SK-N-SH treated with all-trans-retinoic acid at 6 μM for 48 hours (cell line): ENCODE measurements at regions not wholly inside any gene's neighbourhood (a gene's known extent, or its start where the extent isn't known, plus 50 kb on each side); places are given as distances from the start of the nearest gene placed in this dataset.

Experiments
- ATAC-seq: fragments of 200-7000 bp; cut with Tn5 transposase; 3 replicates; pipeline ENCODE4 v1.9.1; 2020; ENCODE audit warnings: mild to moderate bottlenecking, moderate library complexity
- ARNTL ChIP-seq: fragments of 450-650 bp; formaldehyde crosslinking; IDR thresholded peaks from 2 replicates; pipeline ENCODE4 v1.5.0; 2020; ENCODE audit warnings: low read depth, mild to moderate bottlenecking, moderate library complexity, borderline replicate concordance
- BACH2 ChIP-seq: fragments of 250-450 bp; sonication (Bioruptor Pico); IDR thresholded peaks from 2 replicates; pipeline ENCODE4 v1.9.0; 2021; ENCODE audit warnings: mild to moderate bottlenecking, borderline replicate concordance
- CREB5 ChIP-seq: fragments of 250-450 bp; sonication (Bioruptor Pico); IDR thresholded peaks from 2 replicates; pipeline ENCODE4 v1.5.1; 2020; ENCODE audit warnings: low read depth, mild to moderate bottlenecking, moderate library complexity
- CSDC2 ChIP-seq: fragments of 250-450 bp; sonication (Bioruptor Pico); IDR thresholded peaks from 2 replicates; pipeline ENCODE4 v1.5.0; 2020; ENCODE audit warnings: mild to moderate bottlenecking, moderate library complexity
- CSRNP3 ChIP-seq: fragments of 250-450 bp; sonication (Bioruptor Pico); IDR thresholded peaks from 2 replicates; pipeline ENCODE4 v1.5.1; 2021; ENCODE audit warnings: mild to moderate bottlenecking, moderate library complexity
- ESRRG ChIP-seq: fragments of 250-450 bp; sonication (Bioruptor Pico); IDR thresholded peaks from 2 replicates; pipeline ENCODE4 v1.6.1; 2021; ENCODE audit warnings: mild to moderate bottlenecking
- GLIS3 ChIP-seq: fragments of 250-450 bp; sonication (Bioruptor Pico); IDR thresholded peaks from 2 replicates; pipeline ENCODE4 v1.5.0; 2020; ENCODE audit warnings: mild to moderate bottlenecking, moderate library complexity
- ISL1 ChIP-seq: fragments of 250-450 bp; sonication (Bioruptor Pico); IDR thresholded peaks from 2 replicates; pipeline ENCODE4 v2.1.2; 2022; ENCODE audit warnings: mild to moderate bottlenecking, moderate library complexity
- OSR1 ChIP-seq: fragments of 250-450 bp; sonication (Bioruptor Pico); IDR thresholded peaks from 2 replicates; pipeline ENCODE4 v1.8.0; 2022; ENCODE audit warnings: moderate library complexity, mild to moderate bottlenecking, inconsistent platforms
- PATZ1 ChIP-seq: fragments of 250-450 bp; sonication (Bioruptor Pico); IDR thresholded peaks from 2 replicates; pipeline ENCODE4 v1.8.0; 2020; ENCODE audit warnings: mild to moderate bottlenecking, moderate library complexity, borderline replicate concordance
- POU6F1 ChIP-seq: fragments of 250-450 bp; sonication (Bioruptor Pico); IDR thresholded peaks from 2 replicates; pipeline ENCODE4 v1.8.0; 2021; ENCODE audit warnings: low read depth, mild to moderate bottlenecking, moderate library complexity, borderline replicate concordance
- PPARA ChIP-seq: fragments of 250-450 bp; sonication (Bioruptor Pico); IDR thresholded peaks from 2 replicates; pipeline ENCODE4 v1.5.0; 2020; ENCODE audit warnings: mild to moderate bottlenecking, borderline replicate concordance
- RARB ChIP-seq: fragments of 250-450 bp; sonication (Bioruptor Pico); IDR thresholded peaks from 2 replicates; pipeline ENCODE4 v1.8.0; 2021; ENCODE audit warnings: mild to moderate bottlenecking, moderate library complexity
- SNAI2 ChIP-seq: fragments of 250-450 bp; sonication (Bioruptor Pico); IDR thresholded peaks from 2 replicates; pipeline ENCODE4 v1.5.0; 2020; ENCODE audit warnings: mild to moderate bottlenecking, moderate library complexity
- TCF4 ChIP-seq: fragments of 250-450 bp; sonication (Bioruptor Pico); IDR thresholded peaks from 2 replicates; pipeline ENCODE4 v1.8.0; 2021; ENCODE audit warnings: mild to moderate bottlenecking, moderate library complexity, borderline replicate concordance
- TSHZ2 ChIP-seq: fragments of 250-450 bp; sonication (Bioruptor Pico); IDR thresholded peaks from 2 replicates; pipeline ENCODE4 v1.5.0; 2020; ENCODE audit warnings: mild to moderate bottlenecking, moderate library complexity
- ZC3H10 ChIP-seq: fragments of 250-450 bp; sonication (Bioruptor Pico); IDR thresholded peaks from 2 replicates; pipeline ENCODE4 v1.5.1; 2021; ENCODE audit warnings: mild to moderate bottlenecking, moderate library complexity
- ZFP3 ChIP-seq: fragments of 250-450 bp; sonication (Bioruptor Pico); IDR thresholded peaks from 2 replicates; pipeline ENCODE4 v1.5.0; 2020; ENCODE audit warnings: mild to moderate bottlenecking, moderate library complexity
- ZFP30 ChIP-seq: fragments of 450-650 bp; formaldehyde crosslinking; IDR thresholded peaks from 2 replicates; pipeline ENCODE4 v1.5.0; 2022; ENCODE audit warnings: mild to moderate bottlenecking, moderate library complexity
- ZNF565 ChIP-seq: fragments of 450-650 bp; formaldehyde crosslinking; conservative IDR thresholded peaks from 2 replicates; pipeline ENCODE4 v1.5.0; 2020; ENCODE audit warnings: low read depth, mild to moderate bottlenecking, moderate library complexity
- ZNF70 ChIP-seq: fragments of 450-650 bp; formaldehyde crosslinking; IDR thresholded peaks from 2 replicates; pipeline ENCODE4 v1.5.0; 2020; ENCODE audit warnings: mild to moderate bottlenecking, moderate library complexity
- ZNF8 ChIP-seq: fragments of 450-650 bp; formaldehyde crosslinking; IDR thresholded peaks from 2 replicates; pipeline ENCODE4 v1.5.0; 2020; ENCODE audit warnings: mild to moderate bottlenecking, moderate library complexity

GRCh38 chr6:112450663-112451062 lies 103.5 kb downstream of the RFPL4B start:
- ATAC-seq = no peak
- TF ChIP-seq ZNF70 (CRISPR knock-in tag) (no peak), ZNF8 (CRISPR knock-in tag) (no peak), PPARA (CRISPR knock-in tag) (no peak), ISL1 (CRISPR knock-in tag) (no peak), ESRRG (CRISPR knock-in tag) (no peak), OSR1 (no peak), PATZ1 (no peak), TCF4 (CRISPR knock-in tag) (no peak), ZC3H10 (CRISPR knock-in tag) (no peak), CREB5 (CRISPR knock-in tag) (no peak)
- TF ChIP-seq, all 23 proteins: peak for 0

- TF ChIP-seq ISL1 (CRISPR knock-in tag) = no peak
- TF ChIP-seq RARB = no peak
- no peak for TF ChIP-seq SNAI2 (CRISPR knock-in tag)
- no peak for TF ChIP-seq POU6F1 (CRISPR knock-in tag)
- no peak for TF ChIP-seq BACH2 (CRISPR knock-in tag)
- TF ChIP-seq, all 23 proteins: peak for 0
These were observed 110.8 kb downstream of the RFPL4B start for GRCh38 chr6:112457886-112458285.

GRCh38 chr6:112459758-112460304 lies 112.7 kb downstream of the RFPL4B start:
- TF ChIP-seq TSHZ2 (CRISPR knock-in tag) (no peak), PPARA (CRISPR knock-in tag) (no peak), ESRRG (CRISPR knock-in tag) (no peak), ARNTL (CRISPR knock-in tag) (no peak), PATZ1 (no peak), ZC3H10 (CRISPR knock-in tag) (no peak), SNAI2 (CRISPR knock-in tag) (no peak), ZFP3 (CRISPR knock-in tag) (no peak), TCF4 (CRISPR knock-in tag) (no peak), ZNF565 (CRISPR knock-in tag) (no peak), CSRNP3 (no peak), GLIS3 (CRISPR knock-in tag) (no peak), CSDC2 (no peak), ZFP30 (CRISPR knock-in tag) (no peak), ISL1 (CRISPR knock-in tag) (no peak), OSR1 (no peak)
- TF ChIP-seq, all 23 proteins: peak for 0
- ATAC-seq = no peak

More at GRCh38 chr6:112457886-112458285, 110.8 kb downstream of the RFPL4B start:
- ATAC-seq = no peak
